ENCODE measurements at regions not wholly inside any gene's neighbourhood (a gene's known extent, or its start where the extent isn't known, plus 50 kb on each side); places are given as distances from the start of the nearest gene placed in this dataset.

DNA sequence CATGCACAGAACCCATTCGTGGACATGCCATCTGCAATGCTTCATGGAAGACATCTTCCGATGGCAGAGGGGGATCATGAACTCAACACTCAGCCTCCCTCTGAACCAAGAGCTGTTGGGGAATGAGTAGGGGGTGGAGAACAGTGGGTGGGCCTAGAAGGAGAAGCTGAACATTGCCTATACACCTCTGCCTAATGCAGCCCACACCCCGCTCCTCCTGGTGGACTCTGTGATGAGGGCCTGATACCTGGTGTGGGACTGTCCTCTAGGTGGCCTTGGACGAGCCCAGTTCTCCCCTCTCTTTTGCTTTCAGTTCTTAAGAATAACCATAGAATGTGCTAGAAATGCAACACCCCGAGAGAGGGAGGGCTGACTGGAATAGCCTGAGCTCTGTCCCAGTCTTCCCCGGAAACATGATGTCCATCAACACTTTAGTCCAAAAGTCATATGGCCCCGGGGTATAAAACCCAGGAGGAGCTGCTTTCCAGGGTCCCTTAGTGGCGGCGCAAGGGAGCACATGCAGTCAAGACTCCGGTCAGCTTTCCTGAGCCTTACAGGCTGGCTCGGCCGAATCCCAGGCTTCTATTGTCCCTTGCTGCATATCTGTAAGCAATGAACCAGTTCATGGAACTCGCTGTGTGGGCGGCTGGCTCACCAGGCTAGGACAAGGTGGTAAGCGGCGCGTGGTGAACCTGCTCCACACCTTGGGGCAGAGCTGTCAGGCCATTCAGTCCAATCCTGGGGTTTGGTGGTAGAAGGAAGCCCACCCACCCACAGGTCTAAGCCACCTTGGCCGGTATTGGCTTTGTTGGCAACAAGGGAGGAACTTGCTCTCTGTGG is 216.9 kb downstream of the CTTN start:
- TF ChIP-seq POLR2A (IDR thresholded peaks at IDR 0.05; ENCODE audit: low read length) (no peak), GATA1 (IDR thresholded peaks at IDR 0.05; ENCODE audit: low read depth, low read length) (no peak)
- DNase-seq = no peak

DNA sequence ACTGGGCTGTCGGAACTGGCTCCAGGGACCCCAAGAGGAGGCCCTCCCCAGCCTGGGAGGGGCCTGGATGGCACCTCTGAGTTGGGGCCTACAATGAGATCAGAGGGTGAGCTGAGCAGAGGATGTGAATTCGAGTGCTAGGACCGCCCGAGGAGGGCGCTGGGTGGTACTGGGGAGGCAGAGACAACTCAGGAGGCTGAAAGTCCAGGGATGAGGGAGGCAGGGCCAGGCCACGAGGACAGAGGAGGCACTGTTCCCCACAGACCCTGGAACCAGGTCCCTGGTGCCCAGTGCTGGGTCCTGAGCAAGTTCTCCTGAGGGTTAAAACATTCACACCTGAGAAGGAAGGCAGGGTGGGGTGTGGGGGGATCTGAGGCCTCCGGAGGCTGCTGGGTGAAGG is 218.0 kb downstream of the CTTN start:
- DNase-seq = no peak
- TF ChIP-seq POLR2A (IDR thresholded peaks at IDR 0.05; ENCODE audit: low read length) = no peak
- no peak for TF ChIP-seq GATA1 (IDR thresholded peaks at IDR 0.05; ENCODE audit: low read depth, low read length)

GRCh38 chr11:70616938-70617654 is 218.8 kb downstream of the CTTN start:
- TF ChIP-seq GATA1 (IDR thresholded peaks at IDR 0.05; ENCODE audit: low read depth, low read length) (no peak), POLR2A (IDR thresholded peaks at IDR 0.05; ENCODE audit: low read length) (no peak)
- no peak for DNase-seq

DNA sequence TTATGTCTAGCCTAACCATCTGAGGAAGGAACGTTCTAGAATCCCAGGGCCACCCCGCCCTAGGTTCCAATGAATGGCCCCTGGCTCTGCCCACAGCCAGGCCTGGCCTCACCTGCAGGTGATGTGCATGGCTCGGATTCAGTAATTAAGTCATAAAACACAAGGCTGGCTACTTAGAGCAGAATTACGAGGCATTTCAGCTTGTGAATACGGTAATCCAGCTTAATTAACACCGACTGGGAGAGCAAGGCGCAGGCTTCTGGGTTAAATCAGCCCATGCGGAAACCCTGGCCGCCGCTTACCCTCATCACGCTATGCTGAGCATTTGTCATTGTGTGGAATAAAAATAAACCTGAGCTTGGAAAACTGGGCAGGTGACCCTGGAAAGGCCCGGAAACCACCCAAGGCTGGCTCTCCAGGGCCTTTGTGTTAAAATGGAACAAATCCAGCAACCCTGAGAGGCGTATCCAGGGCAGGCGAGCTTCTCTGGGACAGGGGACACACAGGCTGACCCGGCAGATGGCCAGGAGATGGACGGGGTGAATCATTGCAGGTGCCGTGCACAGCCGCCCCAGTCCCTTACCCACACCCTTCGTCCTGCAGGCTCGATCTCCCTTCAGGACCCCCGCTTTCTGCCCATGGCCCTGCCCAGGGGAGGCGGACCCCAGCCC is 220.2 kb downstream of the CTTN start:
- no peak for TF ChIP-seq POLR2A (IDR thresholded peaks at IDR 0.05; ENCODE audit: low read length)
- no peak for TF ChIP-seq GATA1 (IDR thresholded peaks at IDR 0.05; ENCODE audit: low read depth, low read length)
- DNase-seq = no peak

GRCh38 chr11:70619591-70619990 is 221.3 kb downstream of the CTTN start:
- DNase-seq = no peak
- TF ChIP-seq POLR2A (IDR thresholded peaks at IDR 0.05; ENCODE audit: low read length) (no peak), GATA1 (IDR thresholded peaks at IDR 0.05; ENCODE audit: low read depth, low read length) (no peak)

GRCh38 chr11:70620510-70621184 is 222.3 kb downstream of the CTTN start:
- TF ChIP-seq POLR2A (IDR thresholded peaks at IDR 0.05; ENCODE audit: low read length) = no peak
- no peak for TF ChIP-seq GATA1 (IDR thresholded peaks at IDR 0.05; ENCODE audit: low read depth, low read length)
- no peak for DNase-seq

- DNase-seq = no peak
- TF ChIP-seq GATA1 (IDR thresholded peaks at IDR 0.05; ENCODE audit: low read depth, low read length) = no peak
- TF ChIP-seq POLR2A (IDR thresholded peaks at IDR 0.05; ENCODE audit: low read length) = no peak
Measured at GRCh38 chr11:70621241-70621640, 222.9 kb downstream of the CTTN start.

DNA sequence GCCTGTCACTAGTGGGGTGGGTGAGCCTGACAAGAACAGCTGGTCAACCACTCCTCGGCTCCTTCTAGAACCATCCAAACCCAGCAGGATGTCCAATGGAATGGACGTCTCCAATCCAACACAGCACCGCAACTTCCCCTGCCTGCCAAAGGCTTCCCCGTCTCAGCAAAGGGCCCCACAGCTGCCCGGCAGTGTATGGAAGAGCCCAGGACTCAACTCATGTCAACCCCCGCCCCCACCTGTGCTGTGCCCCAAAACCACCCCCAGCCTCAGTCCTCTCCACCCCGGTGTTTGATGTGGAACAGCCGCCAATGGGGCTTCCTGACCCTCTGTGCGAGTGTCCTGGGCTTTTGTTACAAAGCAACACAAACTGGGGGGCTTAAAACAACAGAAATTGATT is 223.8 kb downstream of the CTTN start:
- TF ChIP-seq POLR2A (IDR thresholded peaks at IDR 0.05; ENCODE audit: low read length) = no peak
- TF ChIP-seq GATA1 (IDR thresholded peaks at IDR 0.05; ENCODE audit: low read depth, low read length) = no peak
- DNase-seq = no peak

DNA sequence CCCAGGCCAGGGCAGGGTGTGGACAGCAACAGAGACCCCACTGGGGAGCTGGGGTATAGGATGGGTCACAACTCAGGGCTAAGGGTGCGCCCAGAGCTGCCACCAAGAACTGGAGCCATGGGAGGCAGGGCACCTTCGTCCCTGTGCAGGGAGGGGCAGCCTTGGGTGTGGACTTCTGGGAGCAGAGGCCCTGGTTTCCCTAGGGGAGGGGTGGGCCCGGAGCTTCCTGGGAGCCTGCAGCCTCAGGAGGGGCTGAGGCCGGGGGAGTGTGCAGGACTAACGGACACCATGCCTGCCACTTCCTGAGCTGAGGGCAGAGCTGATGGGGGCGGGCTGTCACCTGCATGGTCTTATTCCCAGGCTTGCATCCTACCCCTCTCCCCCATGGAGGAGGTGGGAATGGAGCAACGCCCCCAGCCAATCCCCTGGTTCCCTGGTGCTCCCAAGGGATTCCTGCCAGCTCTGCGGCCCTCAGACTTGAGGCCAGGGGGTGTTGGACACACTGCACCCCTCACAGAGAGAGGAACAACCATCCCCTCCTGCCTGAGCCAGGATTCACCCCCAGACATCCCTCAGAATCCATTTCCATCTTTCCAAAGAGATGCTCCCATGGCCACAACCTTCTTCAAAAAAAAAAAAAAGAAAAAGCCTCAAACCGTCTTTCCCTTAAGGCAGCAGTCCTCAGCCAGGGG is 225.7 kb downstream of the CTTN start:
- TF ChIP-seq GATA1 (IDR thresholded peaks at IDR 0.05; ENCODE audit: low read depth, low read length) (no peak), POLR2A (IDR thresholded peaks at IDR 0.05; ENCODE audit: low read length) (no peak)
- no peak for DNase-seq

DNA sequence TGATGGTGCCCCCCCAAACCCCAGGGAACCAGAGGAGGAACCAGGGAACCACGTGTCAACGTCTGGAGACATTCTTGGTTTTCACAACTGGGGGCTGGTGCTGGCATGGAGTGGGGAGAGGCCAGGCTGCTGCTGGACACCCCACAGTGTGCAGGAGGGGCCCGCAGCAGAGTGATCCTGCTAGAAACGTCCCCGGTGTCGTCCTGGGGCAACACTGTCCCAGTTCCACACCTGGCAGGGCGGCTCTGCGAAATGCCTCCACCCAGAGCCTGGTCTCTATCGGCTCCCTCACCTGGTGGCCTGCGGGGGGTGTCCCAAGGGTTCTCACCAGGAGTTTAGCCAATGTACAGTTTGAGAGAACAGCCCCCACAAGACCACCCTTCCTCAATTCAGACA is 226.3 kb downstream of the CTTN start:
- TF ChIP-seq GATA1 (IDR thresholded peaks at IDR 0.05; ENCODE audit: low read depth, low read length) (no peak), POLR2A (IDR thresholded peaks at IDR 0.05; ENCODE audit: low read length) (no peak)

DNA sequence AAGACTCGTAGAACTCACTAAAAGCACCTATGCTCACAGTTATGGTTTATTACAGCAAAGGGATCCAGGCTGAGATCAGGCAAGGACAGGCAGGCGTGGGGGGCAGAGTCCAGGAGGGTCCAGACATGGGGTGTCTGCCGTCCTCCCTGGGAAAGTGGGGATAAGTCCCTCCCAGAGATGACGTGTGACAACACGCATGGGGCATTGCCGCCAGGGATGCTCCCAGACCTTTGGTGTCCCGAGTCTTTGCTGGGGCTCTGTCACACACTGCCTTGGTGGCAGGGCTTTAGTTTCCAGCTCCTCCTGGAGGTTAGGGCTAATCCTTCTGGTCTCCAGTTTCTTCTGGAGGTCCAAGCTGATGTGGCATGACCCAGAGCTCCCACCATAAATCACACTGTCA is 226.7 kb downstream of the CTTN start:
- TF ChIP-seq GATA1 (IDR thresholded peaks at IDR 0.05; ENCODE audit: low read depth, low read length) (no peak), POLR2A (IDR thresholded peaks at IDR 0.05; ENCODE audit: low read length) (no peak)
- no peak for DNase-seq

More for the DNA sequence above, 226.3 kb downstream of the CTTN start:
- no peak for DNase-seq

DNA sequence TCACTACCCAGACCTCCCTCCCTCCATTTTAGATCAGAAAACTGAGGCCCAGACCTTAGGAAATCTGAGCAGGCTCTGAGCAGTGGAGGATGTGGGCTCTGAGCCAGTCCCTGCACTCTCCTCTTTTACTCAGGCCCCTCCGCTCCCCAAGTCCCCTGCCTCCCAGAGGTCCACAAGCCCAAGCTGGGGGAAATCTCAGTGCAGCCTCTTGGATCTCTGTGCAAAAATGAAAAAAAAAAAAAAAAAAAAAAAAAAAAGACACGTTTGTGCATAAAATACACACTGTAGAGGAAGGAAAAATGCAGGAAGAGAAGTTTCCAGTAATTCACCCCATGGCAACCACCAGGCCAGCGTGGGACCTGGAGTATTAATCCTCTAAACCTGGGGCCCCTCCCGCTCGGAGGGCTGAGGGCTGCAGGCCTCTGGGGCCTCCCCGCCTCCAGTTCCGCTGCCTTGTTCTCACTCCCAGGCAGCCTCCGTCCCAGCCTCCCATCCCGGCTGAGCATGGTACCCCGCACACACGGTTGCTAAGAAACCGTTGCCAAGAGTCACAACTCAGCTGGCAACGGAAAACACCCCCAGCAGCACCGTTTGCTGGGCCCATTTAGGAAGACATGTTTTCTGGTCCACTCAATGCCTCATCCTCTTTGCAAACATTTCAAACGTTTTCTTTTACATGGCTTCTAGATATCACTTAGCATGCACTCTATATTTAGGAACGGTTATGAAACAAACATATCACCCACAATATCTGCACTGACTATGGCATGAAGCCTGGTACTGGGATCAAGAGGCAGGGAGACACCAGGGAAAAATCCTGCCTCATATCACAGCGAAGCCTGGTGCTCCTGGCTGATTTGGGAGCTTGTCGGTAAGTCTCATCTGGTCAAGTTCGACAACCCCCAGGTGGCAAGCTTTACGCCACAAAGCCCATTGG is 227.5 kb downstream of the CTTN start:
- DNase-seq = no peak
- TF ChIP-seq GATA1 (IDR thresholded peaks at IDR 0.05; ENCODE audit: low read depth, low read length) = no peak
- no peak for TF ChIP-seq POLR2A (IDR thresholded peaks at IDR 0.05; ENCODE audit: low read length)

Data from erythroblast (primary cell).